GM12874 (cell line): ENCODE measurements at regions not wholly inside any gene's neighbourhood (a gene's known extent, or its start where the extent isn't known, plus 50 kb on each side); places are given as distances from the start of the nearest gene placed in this dataset.

Source experiments
- CTCF ChIP-seq: IDR thresholded peaks from 2 replicates; pipeline ENCODE4 v1.5.1; 2011; ENCODE audit warnings: low read depth, mild to moderate bottlenecking, control low read depth, low read length, moderate library complexity; ENCODE audit not compliant: insufficient read depth

- no peak for TF ChIP-seq CTCF
Measured at GRCh38 chr20:11098888-11099287, 425.1 kb upstream of the JAG1 start.

- TF ChIP-seq CTCF: no peak
Measured at GRCh38 chr20:11101243-11101642, 427.4 kb upstream of the JAG1 start.

GRCh38 chr20:11101696-11102095 is 427.9 kb upstream of the JAG1 start:
- no peak for TF ChIP-seq CTCF

GRCh38 chr20:11103866-11104265 is 430.1 kb upstream of the JAG1 start:
- no peak for TF ChIP-seq CTCF

GRCh38 chr20:11108102-11108810 is 434.5 kb upstream of the JAG1 start:
- no peak for TF ChIP-seq CTCF

GRCh38 chr20:11110535-11110934 is 436.7 kb upstream of the JAG1 start:
- no peak for TF ChIP-seq CTCF

- TF ChIP-seq CTCF: no peak
Measured at GRCh38 chr20:11111191-11111590, 437.4 kb upstream of the JAG1 start.

GRCh38 chr20:11112832-11113231 is 439.0 kb upstream of the JAG1 start:
- no peak for TF ChIP-seq CTCF
